ENCODE measurements at regions not wholly inside any gene's neighbourhood (a gene's known extent, or its start where the extent isn't known, plus 50 kb on each side); places are given as distances from the start of the nearest gene placed in this dataset.

DNA sequence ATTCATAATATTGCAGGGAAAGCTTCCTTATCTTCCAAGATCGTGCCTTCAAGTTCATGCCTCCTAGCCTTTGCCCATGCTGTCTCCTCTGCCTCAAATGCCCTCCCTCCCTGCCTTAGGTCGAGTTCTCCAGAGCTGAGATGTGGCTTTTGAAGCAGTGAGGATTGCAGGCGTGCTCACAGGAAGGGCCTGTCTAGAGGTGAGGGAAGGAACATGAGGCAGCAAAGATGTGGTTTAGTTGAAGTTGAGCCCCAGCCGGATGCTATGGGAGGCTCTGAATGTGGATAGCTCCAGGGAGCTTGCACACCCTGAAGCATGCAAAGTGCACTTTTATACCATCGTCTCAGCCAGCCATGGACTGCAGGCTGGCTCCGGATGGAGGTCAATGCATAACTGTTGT lies 754.6 kb upstream of the EEF2KMT start:
- DNase-seq (ENCODE audit: low read depth in 2 of 2): no peak

DNA sequence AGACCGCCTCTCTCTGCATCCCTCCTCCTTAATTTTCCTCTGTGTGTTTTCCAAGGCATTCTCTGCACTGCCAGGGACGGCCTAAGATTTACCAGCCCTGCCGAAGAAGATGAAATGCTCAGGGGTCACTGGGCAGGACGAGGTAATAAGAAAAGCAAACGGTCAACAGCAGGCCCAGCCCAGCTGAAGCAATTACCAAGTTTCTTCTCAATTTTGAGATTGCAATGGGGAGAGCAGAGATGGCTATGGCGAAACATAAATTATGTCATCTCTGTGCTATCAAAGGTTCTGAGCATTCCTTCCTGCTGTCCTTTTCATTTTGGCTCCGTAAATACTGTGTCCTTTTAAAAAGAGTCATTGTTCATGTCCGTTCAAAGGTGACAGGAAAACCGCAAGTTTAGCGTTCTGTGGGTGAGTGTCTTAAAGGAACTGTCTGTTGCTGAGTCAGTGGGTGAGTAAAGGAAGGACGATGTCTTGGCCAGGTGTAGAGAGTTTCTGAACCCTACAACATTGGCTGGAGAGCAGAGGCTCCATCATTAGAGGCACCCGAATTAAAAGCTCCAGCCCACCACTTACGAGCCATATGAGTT lies 753.9 kb upstream of the EEF2KMT start:
- DNase-seq (ENCODE audit: low read depth in 2 of 2): no peak

DNA sequence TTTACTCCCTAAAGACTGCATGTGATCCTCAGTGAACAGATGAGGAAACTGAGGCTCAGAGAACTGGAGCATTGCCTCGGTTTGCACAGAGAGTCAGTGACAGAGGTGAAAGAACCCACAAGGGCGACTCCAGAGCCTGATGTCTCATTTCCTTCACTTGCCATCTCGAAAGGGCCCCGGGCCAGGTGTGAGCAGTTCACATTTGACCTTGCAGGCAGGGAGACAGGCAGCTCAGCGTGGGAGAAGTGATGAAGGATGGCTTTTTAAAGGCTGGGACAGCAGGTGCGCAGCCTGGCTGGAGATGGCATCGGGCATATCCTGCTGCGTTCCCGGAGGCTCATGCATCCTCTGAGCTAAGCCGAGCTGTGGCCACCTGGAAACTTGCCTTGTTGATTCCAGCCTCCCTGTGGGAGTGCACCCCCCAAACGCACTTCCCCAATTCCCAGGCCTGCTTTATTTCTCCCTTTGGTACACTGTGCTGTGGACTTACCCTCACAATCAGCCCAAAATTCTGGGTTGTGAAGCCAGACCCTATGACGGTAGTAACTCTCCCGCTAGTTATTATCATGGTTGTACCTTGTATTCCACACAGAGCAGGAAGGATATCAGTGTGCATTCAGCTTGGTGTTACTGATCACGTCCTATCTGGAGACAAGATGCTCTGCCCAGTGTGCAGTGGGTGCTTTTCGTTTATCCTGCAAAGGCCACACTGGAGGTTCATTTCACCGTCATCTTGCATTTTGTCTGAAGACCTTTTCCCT lies 753.2 kb upstream of the EEF2KMT start:
- no peak for DNase-seq (ENCODE audit: low read depth in 2 of 2)

DNA sequence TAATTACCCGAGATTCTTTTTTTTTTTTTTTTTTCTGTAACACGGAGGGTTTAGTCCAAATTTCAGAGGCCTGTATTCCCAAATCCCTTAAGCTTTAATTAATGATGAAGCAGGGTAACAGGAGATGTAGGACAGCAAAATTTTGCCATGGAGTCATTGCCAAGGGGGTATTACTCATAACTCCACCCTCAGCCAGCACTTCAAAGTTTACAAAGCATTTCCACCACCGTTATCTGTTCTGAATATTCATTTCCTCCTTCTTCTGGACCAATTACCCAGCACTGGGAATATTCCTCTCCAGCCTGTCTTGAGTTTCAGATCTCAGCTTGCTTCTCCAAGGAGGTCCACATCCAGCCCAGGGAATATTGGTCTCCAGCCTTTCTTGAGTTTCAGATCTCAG lies 747.5 kb upstream of the EEF2KMT start:
- no peak for DNase-seq (ENCODE audit: low read depth in 2 of 2)

DNA sequence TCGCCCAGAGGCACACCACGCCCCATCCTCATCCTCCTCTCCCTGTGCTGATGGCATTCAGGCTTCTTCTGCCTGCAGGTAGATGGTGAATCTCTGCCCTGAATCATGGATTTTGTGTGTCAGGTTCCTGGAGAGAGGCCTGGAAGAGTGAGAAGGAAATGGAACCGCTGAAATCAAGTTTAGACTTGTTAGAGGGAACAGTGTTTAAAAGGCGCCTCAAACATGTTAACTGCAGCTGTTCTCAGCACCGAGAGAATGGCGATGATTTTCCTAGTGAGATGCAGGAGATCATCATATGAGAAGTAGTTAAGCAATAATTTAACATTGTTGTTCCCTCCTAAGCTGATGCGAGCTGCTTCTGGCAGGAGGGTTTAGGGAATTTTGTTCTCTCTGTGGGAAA lies 744.4 kb upstream of the EEF2KMT start:
- no peak for DNase-seq (ENCODE audit: low read depth in 2 of 2)

DNA sequence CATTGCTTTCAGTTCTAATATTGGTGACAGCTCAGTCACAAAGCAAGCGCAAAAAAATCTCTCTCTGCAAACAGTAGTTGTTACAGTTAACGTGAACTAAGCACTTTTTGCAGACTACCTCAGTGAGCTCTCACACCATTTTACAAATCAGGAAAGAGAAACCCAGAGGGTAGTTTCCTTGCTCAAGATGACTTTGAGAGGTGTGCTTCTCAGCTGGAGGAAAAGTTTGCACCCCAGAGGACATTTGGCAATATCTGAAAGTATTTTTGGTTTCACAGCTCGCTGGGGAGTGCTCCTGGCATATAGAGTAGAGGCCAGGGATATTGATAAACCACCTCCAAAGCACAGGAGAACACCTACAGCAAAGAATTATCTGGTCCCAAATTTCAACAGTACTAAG lies 741.1 kb upstream of the EEF2KMT start:
- DNase-seq (ENCODE audit: low read depth in 2 of 2): no peak

DNA sequence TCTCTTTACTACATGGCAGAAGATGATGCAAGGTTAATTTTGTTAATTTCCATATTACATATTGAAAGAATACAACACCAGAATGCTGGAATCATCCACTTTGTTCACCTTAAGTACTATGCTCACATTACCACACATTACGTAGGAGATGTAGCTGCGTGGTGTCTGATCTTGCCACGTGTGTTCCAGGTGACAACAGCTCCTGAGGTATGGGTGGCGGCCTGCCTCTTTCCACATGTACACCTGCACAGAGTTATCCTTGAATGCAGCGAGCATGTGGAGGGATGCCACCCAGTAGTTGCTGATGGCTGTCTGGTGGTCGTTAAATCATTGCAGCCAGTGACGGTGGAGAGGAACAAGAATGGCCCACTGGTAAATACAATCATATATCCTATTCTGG lies 740.5 kb upstream of the EEF2KMT start:
- no peak for DNase-seq (ENCODE audit: low read depth in 2 of 2)

DNA sequence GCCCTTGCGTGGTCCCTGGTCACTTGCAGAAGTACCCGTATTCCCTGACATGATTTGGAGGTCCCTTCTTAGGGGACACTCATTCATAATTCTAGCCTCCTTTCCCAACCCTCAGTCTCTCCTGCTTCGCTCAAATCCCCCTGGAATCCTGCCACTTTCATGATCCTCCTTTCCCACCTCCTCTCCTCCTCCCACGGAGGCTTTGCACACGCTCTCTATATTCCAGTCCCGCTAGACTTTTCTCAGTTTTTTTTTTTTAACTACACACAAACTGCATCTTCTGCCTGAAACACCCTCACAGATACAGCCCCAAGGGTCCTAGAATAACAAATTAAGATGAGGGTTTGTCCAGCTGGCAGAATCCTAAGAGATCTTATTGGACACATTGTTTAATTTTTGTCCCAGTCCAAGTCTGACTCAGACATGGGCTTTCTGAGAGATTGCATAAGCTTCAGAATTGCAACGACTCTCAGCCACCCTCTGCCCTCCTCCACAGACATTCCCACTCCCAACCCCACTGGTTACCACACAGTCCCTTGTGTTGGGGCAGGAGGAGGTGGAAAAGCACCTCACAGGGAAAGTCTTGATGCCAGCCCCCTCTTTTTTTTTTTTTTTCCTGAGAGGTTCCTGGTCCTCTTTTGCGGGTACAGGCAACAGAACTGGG lies 739.5 kb upstream of the EEF2KMT start:
- no peak for DNase-seq (ENCODE audit: low read depth in 2 of 2)

DNA sequence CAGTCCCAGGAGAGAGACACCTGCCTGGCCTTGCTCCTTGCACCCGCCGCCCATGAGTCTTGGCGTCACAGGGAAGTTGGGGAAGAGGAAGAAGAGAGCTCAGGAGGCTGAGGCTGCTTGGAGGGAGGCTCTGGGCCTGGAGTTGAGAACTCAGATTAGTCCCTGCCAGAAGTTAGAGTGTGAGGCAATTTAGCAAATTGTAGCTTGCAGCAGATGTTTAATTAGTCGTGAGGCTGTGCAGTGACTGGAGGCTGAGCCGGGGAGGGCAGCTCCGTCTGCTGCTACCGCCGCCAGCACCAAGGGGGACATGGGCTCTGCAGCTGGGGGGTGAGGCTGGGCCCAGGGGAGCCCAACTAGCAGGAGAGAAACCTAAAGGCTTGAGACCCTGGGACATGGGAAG lies 738.3 kb upstream of the EEF2KMT start:
- no peak for DNase-seq (ENCODE audit: low read depth in 2 of 2)

DNA sequence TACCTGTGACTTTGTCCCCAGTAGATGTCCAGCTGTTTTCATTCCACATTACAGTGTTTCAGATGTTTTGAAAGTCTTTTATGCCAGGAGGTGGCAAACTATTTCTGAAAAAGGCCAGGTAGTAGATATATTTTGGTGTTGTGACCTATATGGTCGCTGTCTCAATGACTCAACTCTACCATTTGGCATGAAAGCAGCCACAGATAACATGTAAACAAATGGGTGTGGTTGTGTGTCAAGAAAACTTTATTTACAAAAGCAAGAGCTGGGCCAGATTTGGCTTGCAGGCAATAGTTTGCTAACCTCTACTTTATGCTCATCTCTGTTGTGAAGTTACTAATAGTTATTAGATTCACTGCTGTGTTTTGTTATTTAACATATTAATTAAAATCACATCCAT lies 728.7 kb upstream of the EEF2KMT start:
- DNase-seq (ENCODE audit: low read depth in 2 of 2): no peak

DNA sequence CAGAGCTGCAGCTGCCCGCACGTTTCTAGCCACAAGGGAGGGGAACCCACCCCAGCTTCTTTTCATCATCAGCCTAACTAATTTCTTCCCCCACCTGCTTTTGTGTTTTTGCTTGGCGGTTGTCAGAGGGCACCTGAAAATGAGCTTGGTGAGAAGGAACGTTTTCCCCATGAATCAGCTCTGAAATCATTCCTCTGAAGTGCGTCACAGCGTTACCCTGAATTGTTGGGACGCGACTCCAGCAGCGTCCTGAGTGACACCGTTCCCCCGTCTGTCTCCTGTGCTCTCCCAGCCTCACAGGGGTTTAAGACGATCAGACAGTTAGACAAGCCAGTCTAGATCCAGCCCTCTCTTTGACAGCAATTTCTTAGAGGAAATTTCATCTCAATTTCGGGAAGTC lies 722.9 kb upstream of the EEF2KMT start:
- no peak for DNase-seq (ENCODE audit: low read depth in 2 of 2)

DNA sequence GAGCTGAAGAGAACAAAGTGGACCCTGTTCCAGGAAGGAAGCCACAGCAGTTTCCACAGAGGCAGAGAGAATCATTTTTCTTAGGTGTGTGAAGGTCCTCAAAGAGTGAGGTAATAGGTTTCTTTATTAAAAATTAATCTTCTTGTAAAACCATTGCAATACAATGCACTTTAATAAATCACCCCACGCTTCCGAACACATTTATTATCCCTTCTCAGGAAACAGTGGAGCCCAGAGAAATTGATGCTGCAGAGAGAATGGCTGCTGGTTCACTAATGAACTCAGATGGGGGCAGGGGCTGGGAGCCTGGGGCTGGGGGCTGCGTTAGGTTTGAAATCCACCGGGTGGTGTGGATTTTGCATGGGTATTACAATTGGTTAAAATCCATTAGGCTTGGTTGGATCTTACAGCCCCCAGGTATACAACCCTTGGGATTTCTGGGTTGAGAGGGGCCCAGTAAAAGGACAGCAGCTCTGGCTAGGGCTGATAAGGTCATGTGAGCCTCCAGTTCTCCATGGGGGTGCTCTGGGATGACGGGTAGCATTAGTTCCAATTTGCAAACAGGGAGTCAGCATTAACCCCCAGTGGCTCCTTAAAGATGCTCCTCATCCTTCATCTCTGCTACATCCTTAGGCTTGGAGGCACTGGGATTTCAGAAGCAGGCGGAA lies 718.1 kb upstream of the EEF2KMT start:
- no peak for DNase-seq (ENCODE audit: low read depth in 2 of 2)

DNA sequence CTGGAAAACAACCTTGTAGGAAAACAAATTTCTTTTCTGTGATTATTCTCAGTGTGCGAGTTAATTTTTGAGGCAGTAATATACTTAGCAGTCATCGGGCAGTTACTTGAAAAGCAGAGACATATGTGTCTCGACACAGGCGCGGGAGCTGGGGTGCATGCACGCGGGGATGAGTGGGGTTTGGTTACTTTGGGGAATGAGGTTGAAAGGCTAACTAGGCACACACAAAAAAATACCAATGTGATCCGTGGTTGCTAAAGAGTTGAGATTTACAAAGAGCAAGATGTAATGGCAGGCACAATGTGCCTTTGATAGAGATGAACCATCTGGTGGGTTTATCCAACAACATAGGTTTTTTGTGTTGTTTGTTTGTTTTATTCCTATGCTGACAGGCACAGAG lies 703.8 kb upstream of the EEF2KMT start:
- DNase-seq (ENCODE audit: low read depth in 2 of 2): no peak

DNA sequence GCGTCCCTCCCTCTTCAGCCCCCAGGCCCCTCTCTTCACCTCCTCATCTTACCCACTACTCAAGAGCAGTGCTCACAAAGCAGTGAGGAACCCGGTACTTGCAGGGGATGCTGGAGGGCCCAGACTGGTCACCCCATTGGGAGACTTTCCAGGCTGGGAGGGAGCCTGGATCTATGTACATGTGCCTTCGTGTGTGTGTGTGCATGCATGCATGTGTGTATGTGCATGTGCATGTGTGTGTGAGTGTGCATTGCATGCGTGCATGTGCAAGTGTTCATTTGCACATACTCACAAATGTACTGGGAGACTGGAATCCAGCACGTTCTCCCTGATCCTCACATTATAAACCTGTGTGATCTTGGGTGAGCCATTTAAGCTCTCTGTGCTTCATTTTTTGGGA lies 696.0 kb upstream of the EEF2KMT start:
- no peak for DNase-seq (ENCODE audit: low read depth in 2 of 2)

DNA sequence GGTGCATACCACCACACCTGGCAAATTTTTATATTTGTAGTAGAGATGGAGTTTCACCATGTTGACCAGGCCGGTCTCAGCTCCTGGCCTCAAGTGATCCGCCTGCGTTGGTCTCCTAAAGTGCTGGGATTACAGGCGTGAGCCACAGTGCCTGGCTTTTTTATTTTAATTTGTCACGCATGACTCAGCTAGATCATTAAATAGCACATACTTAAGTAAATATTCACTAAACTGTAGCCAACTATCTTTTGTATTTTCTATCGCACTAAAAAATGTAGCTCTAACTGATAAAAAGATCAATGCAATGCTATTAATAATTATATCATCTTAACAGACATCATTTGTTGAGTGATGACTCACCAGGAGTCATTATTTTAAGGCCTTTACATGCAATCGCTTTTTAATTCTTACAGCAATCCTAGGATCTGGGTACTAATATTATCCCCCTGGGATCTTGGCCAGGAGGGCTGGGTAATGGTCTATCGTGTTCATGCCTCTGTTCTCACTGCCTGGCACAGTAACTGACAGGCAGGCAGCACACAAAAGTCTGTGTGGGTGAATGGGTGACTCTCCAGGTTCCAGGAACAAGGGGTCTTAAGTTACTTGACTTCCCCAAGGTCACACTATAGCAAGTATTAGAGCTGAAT lies 693.5 kb upstream of the EEF2KMT start:
- DNase-seq (ENCODE audit: low read depth in 2 of 2): no peak

DNA sequence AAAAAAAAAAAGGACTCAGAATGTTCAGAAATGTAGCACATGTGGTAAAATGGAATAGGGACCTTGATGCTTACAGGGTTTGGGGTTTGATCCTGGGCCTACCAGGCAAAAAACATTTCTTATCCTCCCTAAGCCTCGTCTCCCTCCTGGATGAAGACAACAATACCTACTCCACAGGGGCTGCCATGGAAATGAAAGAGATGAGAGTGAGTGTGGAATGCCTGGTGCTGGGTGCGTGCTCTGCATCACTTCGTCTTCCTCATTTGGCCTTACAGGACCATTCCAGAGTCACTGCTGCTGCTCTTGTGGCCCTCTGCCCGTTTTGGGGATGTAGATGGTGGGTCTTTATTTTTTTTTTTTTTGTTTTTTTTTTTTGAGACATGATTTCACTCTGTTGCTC lies 692.9 kb upstream of the EEF2KMT start:
- DNase-seq (ENCODE audit: low read depth in 2 of 2): no peak

DNA sequence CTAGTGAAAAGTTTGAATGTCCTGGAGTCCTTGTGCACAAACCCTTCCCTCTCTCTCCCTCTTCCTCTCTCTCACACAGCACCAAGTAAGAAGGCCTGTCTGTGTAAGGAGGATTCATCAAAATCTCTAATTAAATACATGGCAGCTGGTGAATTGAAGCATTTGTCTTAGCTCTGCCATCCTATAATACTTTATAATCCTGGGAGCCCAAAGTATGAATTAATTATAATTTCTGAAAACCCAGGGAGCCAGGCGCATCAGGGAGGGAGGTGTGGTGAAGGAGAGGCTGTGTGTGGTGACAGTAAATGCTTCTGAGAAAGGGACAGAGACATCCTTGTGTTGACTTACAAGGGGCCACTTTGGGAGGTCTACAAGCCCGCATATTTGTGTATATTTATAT lies 691.4 kb upstream of the EEF2KMT start:
- DNase-seq (ENCODE audit: low read depth in 2 of 2): no peak

DNA sequence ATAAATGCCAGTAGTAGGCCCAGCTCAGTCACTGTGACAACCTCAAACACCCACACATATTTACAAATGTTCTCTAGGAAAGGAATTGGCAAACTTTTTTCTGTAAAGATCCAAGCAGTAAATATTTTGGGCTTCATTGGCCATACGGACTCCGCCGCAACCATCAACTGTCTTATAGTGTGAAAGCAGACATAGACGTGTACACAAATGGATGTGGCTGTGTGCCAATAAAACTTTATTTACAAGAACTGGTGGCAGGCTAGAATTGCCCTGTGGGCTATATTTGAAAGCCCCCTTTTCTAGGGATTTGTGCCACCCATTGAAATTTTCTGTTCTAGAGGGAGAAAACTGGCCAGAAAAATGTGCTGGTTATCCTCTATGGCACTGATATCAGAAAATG lies 683.8 kb upstream of the EEF2KMT start:
- no peak for DNase-seq (ENCODE audit: low read depth in 2 of 2)

DNA sequence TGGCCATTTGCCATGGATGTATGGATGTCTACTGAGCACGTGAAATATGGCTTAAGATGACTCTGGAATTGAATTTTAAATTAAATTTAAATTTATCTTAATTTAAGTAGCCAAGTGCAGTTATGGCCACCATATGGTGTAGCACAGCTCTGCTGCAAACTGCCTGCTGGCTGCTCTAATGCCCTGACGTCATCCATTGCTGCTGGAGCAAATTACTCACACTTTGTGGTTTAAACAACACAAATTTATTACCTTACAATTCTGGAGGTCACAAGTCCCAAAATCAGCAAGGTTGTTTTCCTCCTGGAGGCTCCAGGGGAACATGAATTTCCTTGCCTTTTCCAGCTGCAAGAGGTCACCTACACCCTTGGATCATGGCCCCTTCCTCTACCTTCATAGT lies 679.3 kb upstream of the EEF2KMT start:
- DNase-seq (ENCODE audit: low read depth in 2 of 2): no peak

DNA sequence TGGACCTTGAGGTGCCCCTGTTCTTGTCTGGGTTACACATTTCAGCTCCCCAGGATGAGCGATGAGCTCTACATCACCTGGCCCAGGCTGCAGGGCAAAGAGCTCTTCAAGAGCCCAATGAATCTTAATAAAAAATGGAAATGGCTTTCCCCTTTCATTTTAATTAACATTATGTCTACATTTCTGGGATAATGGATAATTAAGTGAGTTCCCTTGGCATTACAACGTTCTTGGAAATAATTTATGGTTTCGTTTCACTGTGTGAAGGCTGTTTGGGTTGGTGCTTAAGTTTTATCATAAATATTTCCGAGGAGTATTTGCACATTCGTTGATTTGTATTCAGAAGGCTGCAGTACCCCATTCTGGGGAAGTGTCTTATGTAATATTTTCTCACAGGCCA lies 678.3 kb upstream of the EEF2KMT start:
- no peak for DNase-seq (ENCODE audit: low read depth in 2 of 2)

DNA sequence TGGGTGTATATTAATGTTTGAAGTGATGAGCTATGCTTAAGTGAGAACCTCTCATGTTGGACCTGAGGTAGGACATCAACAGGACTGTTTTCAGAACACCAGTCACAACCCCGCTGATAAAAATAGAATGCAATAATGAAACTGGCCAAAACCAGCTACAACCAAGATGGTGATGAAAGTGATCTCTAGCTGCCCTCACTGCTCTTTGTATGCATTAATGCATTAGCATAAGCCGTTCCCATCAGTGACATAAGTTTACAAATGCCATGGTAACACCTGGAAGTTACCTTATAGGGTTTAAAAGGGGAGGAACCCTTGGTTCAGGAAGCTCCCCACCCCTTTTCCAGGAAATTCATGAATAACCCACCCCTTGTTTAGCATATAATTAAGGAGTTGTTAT lies 672.5 kb upstream of the EEF2KMT start:
- no peak for DNase-seq (ENCODE audit: low read depth in 2 of 2)

DNA sequence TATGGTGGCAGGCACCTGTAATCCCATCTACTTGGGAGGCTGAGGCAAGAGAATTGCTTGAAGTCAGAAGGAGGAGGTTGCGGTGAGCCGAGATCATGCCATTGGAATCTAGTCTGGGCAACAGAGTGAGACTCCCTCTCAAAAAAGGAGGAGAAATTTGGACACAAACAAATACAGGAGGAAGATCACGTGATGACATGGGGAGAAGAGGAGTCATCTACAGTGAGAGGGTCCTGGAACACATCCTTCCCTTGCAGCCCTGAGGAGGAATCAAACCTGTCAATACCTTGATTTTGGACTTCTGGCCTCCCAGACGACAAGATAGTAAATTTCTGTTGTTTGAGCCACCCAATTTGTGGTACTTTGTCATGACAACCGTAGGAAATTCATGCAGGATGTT lies 671.9 kb upstream of the EEF2KMT start:
- no peak for DNase-seq (ENCODE audit: low read depth in 2 of 2)

Data from fibroblast of skin of left biceps (primary cell).